HUES48 (cell line): ENCODE measurements at regions not wholly inside any gene's neighbourhood (a gene's known extent, or its start where the extent isn't known, plus 50 kb on each side); places are given as distances from the start of the nearest gene placed in this dataset.
"Not testable (repeated sequence)": the region's sequence is repeated elsewhere in the genome, so short reads cannot be mapped to it uniquely, and the experiment has no call there.

ENCODE experiments used
- H3K27ac ChIP-seq: one replicate; pipeline ENCODE4 v1.7.0; 2013; ENCODE audit warnings: low read depth, low read length, inconsistent platforms
- H3K27me3 ChIP-seq: 2 replicates; pipeline ENCODE4 v1.6.1; 2013; ENCODE audit warnings: mild to moderate bottlenecking, low read length; ENCODE audit not compliant: control insufficient read depth, insufficient read depth
- H3K36me3 ChIP-seq: 2 replicates; pipeline ENCODE4 v1.6.1; 2013; ENCODE audit warnings: low read length; ENCODE audit not compliant: control insufficient read depth, insufficient read depth
- H3K4me1 ChIP-seq: 2 replicates; pipeline ENCODE4 v1.6.1; 2013; ENCODE audit warnings: mild to moderate bottlenecking, low read length; ENCODE audit not compliant: control insufficient read depth, insufficient read depth
- H3K4me3 ChIP-seq: 2 replicates; pipeline ENCODE4 v1.5.1; 2013; ENCODE audit warnings: mild to moderate bottlenecking, low read depth, low read length
- H3K9ac ChIP-seq: 2 replicates; pipeline ENCODE4 v1.6.1; 2013; ENCODE audit warnings: mild to moderate bottlenecking, low read depth, low read length, moderate library complexity
- H3K9me3 ChIP-seq: 2 replicates; pipeline ENCODE4 v1.6.1; 2013; ENCODE audit warnings: low read length; ENCODE audit not compliant: control insufficient read depth, insufficient read depth

GRCh38 chr13:80873589-80873988, 532.7 kb upstream of the SPRY2 start:
- H3K9ac ChIP-seq: no peak overlapping the region
- H3K27me3 ChIP-seq: no peaks in the 10 kb centered on the region
- H3K27ac ChIP-seq: no peak overlapping the region
- H3K4me1 ChIP-seq: peaks cover 8% of the 10 kb centered on the region
- H3K36me3 ChIP-seq: no peaks in the 10 kb centered on the region
- no peaks in the 10 kb centered on the region for H3K9me3 ChIP-seq
- no peak overlapping the region for H3K4me3 ChIP-seq

- H3K9me3 ChIP-seq, H3K36me3 ChIP-seq, H3K4me1 ChIP-seq, H3K27me3 ChIP-seq, H3K9ac ChIP-seq, H3K4me3 ChIP-seq, H3K27ac ChIP-seq: not testable (repeated sequence)
Observed at GRCh38 chr13:80871971-80872370, 531.0 kb upstream of the SPRY2 start.

GRCh38 chr13:80871481-80871880, 530.6 kb upstream of the SPRY2 start:
- no peak overlapping the region for H3K9ac ChIP-seq
- no peaks in the 10 kb centered on the region for H3K4me1 ChIP-seq
- no peaks in the 10 kb centered on the region for H3K36me3 ChIP-seq
- H3K27ac ChIP-seq: no peak overlapping the region
- H3K27me3 ChIP-seq: no peaks in the 10 kb centered on the region
- H3K4me3 ChIP-seq: no peak overlapping the region
- H3K9me3 ChIP-seq: no peaks in the 10 kb centered on the region

GRCh38 chr13:80870186-80870585, 529.3 kb upstream of the SPRY2 start:
- Histone ChIP-seq H3K27ac (no peak overlapping the region), H3K9ac (no peak overlapping the region), H3K4me3 (no peak overlapping the region), H3K9me3 (no peaks in the 10 kb centered on the region), H3K4me1 (no peaks in the 10 kb centered on the region), H3K27me3 (no peaks in the 10 kb centered on the region), H3K36me3 (no peaks in the 10 kb centered on the region)

- Histone ChIP-seq H3K36me3 (no peaks in the 10 kb centered on the region), H3K9ac (no peak overlapping the region), H3K4me1 (peaks cover 7% of the 10 kb centered on the region; the same call in 1 of the 2 replicates), H3K27ac (no peak overlapping the region), H3K4me3 (no peak overlapping the region), H3K27me3 (no peaks in the 10 kb centered on the region), H3K9me3 (no peaks in the 10 kb centered on the region)
Observed at GRCh38 chr13:80866921-80867320, 526.0 kb upstream of the SPRY2 start.

GRCh38 chr13:80865329-80865728, 524.4 kb upstream of the SPRY2 start:
- H3K9me3 ChIP-seq: no peaks in the 10 kb centered on the region
- no peak overlapping the region for H3K27ac ChIP-seq
- peaks cover 7% of the 10 kb centered on the region; the same call in 1 of the 2 replicates for H3K4me1 ChIP-seq
- H3K9ac ChIP-seq: no peak overlapping the region
- no peak overlapping the region for H3K4me3 ChIP-seq
- H3K27me3 ChIP-seq: no peaks in the 10 kb centered on the region
- no peaks in the 10 kb centered on the region for H3K36me3 ChIP-seq

GRCh38 chr13:80862456-80862855, 521.5 kb upstream of the SPRY2 start:
- H3K27ac ChIP-seq: no peak overlapping the region
- H3K4me1 ChIP-seq: peaks cover 23% of the 10 kb centered on the region
- H3K9ac ChIP-seq: no peak overlapping the region
- no peaks in the 10 kb centered on the region for H3K36me3 ChIP-seq
- H3K27me3 ChIP-seq: no peaks in the 10 kb centered on the region
- no peak overlapping the region for H3K4me3 ChIP-seq
- no peaks in the 10 kb centered on the region for H3K9me3 ChIP-seq

GRCh38 chr13:80860845-80861244, 519.9 kb upstream of the SPRY2 start:
- Histone ChIP-seq H3K9ac (no peak overlapping the region), H3K27me3 (no peaks in the 10 kb centered on the region), H3K27ac (no peak overlapping the region), H3K36me3 (no peaks in the 10 kb centered on the region), H3K9me3 (no peaks in the 10 kb centered on the region), H3K4me3 (no peak overlapping the region), H3K4me1 (peaks cover 26% of the 10 kb centered on the region)

- Histone ChIP-seq H3K4me3 (no peak overlapping the region), H3K4me1 (peaks cover 26% of the 10 kb centered on the region), H3K9ac (no peak overlapping the region), H3K27ac (peak overlapping the region; percentile 28), H3K36me3 (no peaks in the 10 kb centered on the region), H3K27me3 (no peaks in the 10 kb centered on the region), H3K9me3 (no peaks in the 10 kb centered on the region)
Observed at GRCh38 chr13:80858131-80858530, 517.2 kb upstream of the SPRY2 start.

GRCh38 chr13:80857321-80857720, 516.4 kb upstream of the SPRY2 start:
- Histone ChIP-seq H3K27ac (no peak overlapping the region), H3K9ac (no peak overlapping the region), H3K4me1 (peaks cover 22% of the 10 kb centered on the region), H3K4me3 (no peak overlapping the region), H3K27me3 (no peaks in the 10 kb centered on the region), H3K9me3 (no peaks in the 10 kb centered on the region), H3K36me3 (no peaks in the 10 kb centered on the region)

- no peak overlapping the region for H3K4me3 ChIP-seq
- H3K27me3 ChIP-seq: no peaks in the 10 kb centered on the region
- H3K9me3 ChIP-seq: no peaks in the 10 kb centered on the region
- H3K27ac ChIP-seq: no peak overlapping the region
- H3K4me1 ChIP-seq: no peaks in the 10 kb centered on the region
- H3K9ac ChIP-seq: no peak overlapping the region
- no peaks in the 10 kb centered on the region for H3K36me3 ChIP-seq
Observed at GRCh38 chr13:80850771-80851170, 509.8 kb upstream of the SPRY2 start.

- Histone ChIP-seq H3K9me3 (no peaks in the 10 kb centered on the region), H3K36me3 (no peaks in the 10 kb centered on the region), H3K27me3 (no peaks in the 10 kb centered on the region), H3K27ac (no peak overlapping the region), H3K4me1 (peaks cover 25% of the 10 kb centered on the region), H3K4me3 (no peak overlapping the region), H3K9ac (no peak overlapping the region)
Observed at GRCh38 chr13:80844164-80844563, 503.2 kb upstream of the SPRY2 start.
